HG03342 (cell line): ENCODE measurements at regions not wholly inside any gene's neighbourhood (a gene's known extent, or its start where the extent isn't known, plus 50 kb on each side); places are given as distances from the start of the nearest gene placed in this dataset.

ENCODE experiments used
- ATAC-seq: cut with Tn5 transposase; IDR thresholded peaks from one replicate; pipeline ENCODE4 v1.9.1; 2021; ENCODE audit warnings: mild to moderate bottlenecking, moderate library complexity; ENCODE audit not compliant: unreplicated experiment

- ATAC-seq: no peak
Measured at GRCh38 chr4:129394635-129395034, 298.7 kb downstream of the C4orf33 start.

GRCh38 chr4:129403848-129404247 lies 307.9 kb downstream of the C4orf33 start:
- ATAC-seq: no peak

GRCh38 chr4:129410115-129410514 lies 314.2 kb downstream of the C4orf33 start:
- no peak for ATAC-seq

GRCh38 chr4:129415004-129415403 lies 319.1 kb downstream of the C4orf33 start:
- ATAC-seq: no peak

- no peak for ATAC-seq
Measured at GRCh38 chr4:129420637-129421036, 324.7 kb downstream of the C4orf33 start.

GRCh38 chr4:129422277-129422676 lies 326.3 kb downstream of the C4orf33 start:
- ATAC-seq: no peak

- ATAC-seq: no peak
Measured at GRCh38 chr4:129428454-129428853, 332.5 kb downstream of the C4orf33 start.

- ATAC-seq: no peak
Measured at GRCh38 chr4:129429581-129430320, 333.8 kb downstream of the C4orf33 start.

DNA sequence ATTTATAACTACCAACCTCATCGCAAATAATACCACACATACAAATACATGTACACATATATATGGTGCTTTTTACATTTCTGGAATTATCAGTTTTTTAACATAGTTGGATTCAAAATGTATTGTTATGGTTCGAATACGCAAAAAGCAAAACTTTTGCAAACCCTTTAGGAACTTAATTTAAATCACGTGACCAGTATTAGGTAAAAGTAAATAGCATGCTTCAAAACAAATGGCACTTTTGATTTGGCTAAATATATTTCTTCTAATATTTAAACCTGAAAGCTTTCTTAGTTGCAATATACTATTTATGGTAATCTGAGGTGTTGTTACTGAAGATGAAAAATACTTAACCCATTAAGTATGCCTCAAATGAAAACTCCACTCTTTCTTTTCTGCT lies 341.4 kb downstream of the C4orf33 start:
- ATAC-seq: no peak

DNA sequence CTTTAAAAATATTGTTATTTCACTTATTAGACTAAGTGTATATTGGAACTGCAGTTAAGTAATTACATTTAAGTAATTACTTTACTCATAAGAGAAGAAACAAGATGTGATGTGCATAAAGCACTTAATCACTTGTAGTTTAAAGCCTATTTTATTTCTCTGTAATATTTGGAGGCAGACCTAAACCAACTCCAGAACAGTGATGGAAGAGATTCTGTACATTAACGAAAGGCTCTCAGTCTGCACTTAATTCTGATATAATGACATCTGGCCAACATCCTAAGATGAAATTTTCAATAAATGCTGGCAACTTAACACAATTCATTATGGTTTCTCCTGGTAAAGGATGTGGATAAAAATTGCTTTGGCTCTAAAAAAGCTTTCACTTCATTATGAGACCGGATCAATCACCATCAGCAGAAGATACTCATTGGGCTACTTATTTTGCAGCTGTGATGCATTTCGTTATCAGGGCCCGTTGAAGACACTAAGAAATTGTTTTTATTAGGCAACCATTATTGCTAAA lies 342.6 kb downstream of the C4orf33 start:
- no peak for ATAC-seq

DNA sequence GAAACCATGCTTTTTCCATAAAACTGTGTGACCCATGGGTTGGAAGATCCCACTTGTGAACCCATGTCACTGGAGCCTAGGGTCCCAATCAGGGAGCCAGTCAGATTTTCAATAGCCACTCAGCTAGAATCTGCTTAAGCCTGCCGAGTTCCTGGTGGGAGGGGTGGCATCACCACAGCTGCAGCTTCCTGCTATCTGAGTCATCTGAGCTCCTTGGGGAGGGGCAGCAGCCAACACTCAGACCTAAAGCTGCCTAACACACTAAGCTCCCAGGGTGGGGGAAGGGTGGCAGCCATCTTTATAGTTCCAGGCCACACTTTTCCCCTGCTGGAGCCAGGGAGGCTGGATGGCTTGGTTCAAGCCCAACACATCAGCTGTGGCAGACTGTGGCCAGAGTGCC lies 350.1 kb downstream of the C4orf33 start:
- ATAC-seq: no peak

DNA sequence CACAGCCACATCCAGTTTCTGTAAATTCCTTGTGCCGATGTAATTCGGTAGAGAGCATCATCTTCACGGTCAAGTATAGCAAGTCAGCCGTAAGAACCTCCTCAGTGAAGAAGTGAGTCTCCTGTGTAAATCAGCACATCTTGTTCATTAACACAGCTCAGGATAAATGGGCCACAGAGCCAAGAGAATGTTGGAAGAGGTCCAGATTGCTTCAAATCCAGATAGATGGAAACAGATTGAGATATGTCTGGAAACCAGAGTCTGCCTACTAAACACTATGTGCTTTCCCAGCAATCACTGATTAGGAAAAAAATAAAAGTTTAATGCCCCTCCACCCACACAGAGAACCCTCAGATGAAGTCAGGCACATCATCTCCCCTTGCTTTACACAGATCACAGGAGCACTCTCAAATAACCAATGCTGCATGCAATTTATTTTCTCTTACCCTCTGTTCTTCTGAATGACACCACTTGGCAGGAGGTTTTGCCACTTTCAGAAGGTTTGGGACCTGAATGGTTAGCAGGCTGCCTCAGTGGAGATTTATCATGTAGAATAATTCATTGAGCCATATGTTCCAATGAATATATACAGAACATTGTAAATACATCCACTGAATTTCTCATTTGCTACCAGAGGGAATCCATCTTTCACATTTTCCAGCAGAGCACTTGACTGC lies 357.7 kb downstream of the C4orf33 start:
- ATAC-seq: no peak

DNA sequence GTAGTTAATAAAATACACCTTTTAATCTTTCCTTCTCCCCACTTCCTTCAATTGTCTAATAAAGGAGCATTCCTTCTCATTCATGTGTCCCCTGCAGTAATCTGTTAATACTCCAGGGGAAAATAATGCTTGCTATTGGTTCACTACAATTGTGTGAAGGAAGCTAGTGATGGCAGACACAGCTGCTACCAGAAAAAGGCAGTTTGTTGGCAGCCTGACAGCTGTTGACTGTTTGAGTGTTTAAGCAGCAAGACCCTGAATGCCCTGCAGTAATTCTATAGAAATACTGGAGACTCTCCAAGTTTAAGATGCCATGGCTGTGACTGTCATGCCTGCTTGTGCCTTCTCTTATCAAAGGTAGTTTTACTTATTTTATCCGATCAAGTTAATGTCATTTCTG lies 359.5 kb downstream of the C4orf33 start:
- ATAC-seq: no peak

DNA sequence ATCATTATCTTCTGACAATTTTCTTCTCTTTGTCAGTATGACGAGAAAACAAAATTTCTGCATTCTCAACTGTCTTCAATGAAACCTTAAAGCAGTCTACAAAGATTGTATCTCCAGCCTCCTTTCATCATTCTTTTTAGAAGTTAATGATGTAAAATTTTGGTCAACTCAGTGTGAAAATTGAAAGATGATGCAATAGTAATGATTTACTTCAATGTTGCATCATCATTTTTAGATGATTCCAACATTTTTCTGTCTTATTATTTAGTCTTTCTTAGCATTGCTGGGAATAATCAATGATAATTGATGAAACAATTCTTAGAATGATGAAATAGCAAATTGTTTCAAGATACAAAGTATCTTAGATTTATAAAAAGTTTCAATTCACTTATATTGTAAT lies 372.7 kb downstream of the C4orf33 start:
- no peak for ATAC-seq

- ATAC-seq: no peak
Measured at GRCh38 chr4:129474698-129475097, 378.7 kb downstream of the C4orf33 start.

DNA sequence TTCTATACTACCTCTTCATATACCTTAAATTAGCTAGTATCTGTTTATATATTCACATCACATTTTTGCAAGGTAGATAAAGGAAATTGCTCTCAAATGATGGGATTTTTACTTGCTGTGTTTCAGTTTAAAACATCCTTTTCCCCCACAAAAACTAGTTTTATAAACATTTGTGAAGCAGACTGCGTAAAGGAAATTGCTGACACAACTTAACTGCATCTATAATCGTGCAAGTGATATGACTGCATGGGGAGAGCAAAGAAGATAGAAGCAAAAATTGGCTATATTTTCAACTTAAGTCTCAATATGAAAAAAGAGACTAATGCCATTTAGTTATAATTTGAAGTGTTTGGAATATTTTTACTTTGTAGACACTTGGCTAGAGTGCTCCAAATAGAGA lies 385.2 kb downstream of the C4orf33 start:
- no peak for ATAC-seq

DNA sequence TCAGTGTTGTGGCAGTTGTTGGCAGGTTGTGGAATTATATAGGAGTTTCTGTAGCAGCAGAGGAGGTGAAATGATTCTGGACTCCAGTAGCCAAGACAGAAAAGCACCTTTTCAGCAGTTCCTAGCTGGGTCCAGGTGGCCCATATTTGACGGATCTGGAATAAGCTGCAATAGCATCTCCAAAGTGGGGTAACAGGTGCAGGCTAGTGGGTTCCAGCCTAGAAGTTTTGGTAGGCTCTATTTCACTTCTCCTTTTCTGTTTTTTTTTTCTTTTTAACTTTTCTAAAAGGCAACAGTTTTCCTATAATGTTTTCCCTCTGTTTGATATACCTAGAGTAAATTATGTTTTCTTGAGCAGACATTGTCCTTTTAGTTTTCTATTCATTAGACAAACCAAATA lies 392.5 kb downstream of the C4orf33 start:
- ATAC-seq: no peak

DNA sequence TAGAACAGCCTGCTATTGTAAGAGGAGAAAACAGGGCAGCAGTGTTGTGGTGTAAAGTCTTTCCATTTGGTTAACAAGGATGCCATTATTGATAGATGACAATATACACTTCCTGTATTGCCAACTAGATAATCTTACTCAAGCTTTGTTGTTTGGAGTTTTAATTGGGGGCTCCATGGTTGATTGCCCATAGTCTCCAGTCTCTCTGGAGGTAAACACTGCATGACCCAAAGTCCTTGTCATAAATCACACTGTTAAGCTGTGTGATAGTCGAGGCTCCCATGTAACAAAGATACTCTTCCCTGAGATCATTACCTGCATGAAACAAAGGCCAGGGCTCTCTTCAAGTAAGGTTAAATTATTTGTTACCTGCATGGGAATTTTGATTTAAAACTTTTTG lies 394.6 kb downstream of the C4orf33 start:
- ATAC-seq: no peak

GRCh38 chr4:129498626-129499025 lies 402.7 kb downstream of the C4orf33 start:
- ATAC-seq: no peak

GRCh38 chr4:129514852-129515251 lies 418.9 kb downstream of the C4orf33 start:
- ATAC-seq: no peak

DNA sequence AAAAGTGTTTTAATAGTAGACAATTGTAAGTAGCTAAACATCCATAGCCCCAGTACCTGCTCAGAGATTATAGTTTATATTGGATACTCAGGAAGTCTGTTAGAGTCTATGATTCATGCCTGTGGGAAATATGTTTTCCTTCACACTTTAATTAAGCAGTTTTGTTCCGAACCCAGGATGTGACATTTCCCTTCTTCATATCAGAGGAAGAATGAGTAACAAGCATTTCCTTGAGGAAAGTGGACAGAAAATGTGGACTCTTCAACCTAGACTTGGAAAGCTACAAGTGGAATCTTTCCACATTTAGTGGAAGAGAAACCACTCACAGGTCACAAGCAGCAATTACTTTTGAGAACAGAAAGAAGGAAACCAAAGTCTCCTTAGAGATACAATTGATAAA lies 419.4 kb downstream of the C4orf33 start:
- no peak for ATAC-seq

DNA sequence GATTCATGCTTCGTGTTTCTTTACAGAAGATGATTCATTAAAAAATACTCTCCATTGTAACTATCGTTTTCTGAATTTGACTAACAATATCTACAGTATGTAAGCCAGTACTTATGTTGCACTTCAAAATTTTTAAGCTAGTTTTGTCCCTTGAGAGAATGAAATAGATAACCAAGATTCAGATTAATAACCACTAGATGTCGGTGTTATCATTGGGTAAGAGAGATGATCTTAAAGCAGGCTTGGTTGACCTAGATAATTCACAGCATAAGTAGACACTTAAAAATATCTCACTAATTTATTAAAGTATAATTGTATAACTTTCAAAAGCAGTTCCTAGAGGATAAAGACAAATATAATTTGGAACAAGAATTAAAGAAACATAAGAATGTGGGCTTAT lies 430.9 kb downstream of the C4orf33 start:
- ATAC-seq: no peak
